ENCODE measurements at regions not wholly inside any gene's neighbourhood (a gene's known extent, or its start where the extent isn't known, plus 50 kb on each side); places are given as distances from the start of the nearest gene placed in this dataset.

GRCh38 chr4:146029939-146030710 lies 91.5 kb upstream of the ZNF827 start:
- H3K27ac ChIP-seq: no peak overlapping the region
- no peak for DNase-seq (ENCODE audit: low read depth, low spot score)

- DNase-seq (ENCODE audit: low read depth, low spot score): no peak
- no peak overlapping the region for H3K27ac ChIP-seq
These were observed 90.5 kb upstream of the ZNF827 start for GRCh38 chr4:146029147-146029546.

GRCh38 chr4:146027761-146028160 lies 89.1 kb upstream of the ZNF827 start:
- no peak overlapping the region for H3K27ac ChIP-seq
- DNase-seq (ENCODE audit: low read depth, low spot score): no peak

DNA sequence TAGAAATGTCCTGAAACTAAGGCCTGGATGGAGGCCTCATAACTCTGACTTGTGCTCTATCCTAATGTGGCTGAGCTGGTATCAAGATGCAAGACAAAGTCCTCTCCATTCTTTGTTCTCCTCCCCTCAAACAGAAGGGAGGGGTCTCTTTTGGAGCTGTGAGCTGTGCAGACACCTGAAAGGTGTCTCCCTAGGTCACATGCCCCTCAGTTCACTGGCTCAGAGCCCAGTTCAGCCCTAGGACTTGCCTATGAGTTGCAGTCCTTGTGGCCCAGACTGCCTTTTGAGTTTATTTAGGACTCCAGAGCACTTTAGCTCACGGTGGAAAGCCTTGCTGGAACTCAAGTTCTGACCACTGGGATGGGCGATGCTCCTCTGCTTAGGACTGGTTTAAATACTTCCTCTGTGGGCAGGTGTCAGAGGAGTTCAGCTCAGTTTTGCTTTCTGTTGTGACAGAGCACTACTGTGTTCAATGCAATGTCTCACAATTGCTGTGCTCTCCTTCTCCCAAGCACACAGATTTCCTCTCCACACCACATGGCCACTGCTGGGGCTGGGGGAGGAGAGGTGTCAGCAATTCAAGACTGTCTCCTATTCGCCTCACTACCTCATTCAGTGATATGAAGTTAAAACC lies 84.8 kb upstream of the ZNF827 start:
- DNase-seq (ENCODE audit: low read depth, low spot score): no peak
- H3K27ac ChIP-seq: no peak overlapping the region

DNA sequence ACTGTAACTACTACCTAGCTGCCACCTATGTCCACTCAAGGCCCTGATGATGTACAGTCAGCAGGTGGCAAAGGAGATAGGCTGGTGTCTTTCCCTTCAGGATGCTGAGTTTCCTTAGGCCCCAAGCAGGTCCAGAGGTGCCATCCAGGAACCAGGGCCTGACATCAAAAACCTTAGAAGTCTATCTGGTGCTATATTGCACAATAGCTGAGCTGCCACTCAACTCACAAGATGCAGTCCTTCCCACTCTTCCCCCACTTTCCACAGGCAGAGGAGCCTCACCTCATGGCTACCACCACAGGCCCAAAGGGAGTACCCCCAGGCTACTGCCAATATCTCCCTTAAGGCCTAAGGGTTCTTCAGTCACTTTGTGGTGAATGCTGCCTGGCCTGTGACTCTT lies 83.9 kb upstream of the ZNF827 start:
- no peak for DNase-seq (ENCODE audit: low read depth, low spot score)
- H3K27ac ChIP-seq: no peak overlapping the region

DNA sequence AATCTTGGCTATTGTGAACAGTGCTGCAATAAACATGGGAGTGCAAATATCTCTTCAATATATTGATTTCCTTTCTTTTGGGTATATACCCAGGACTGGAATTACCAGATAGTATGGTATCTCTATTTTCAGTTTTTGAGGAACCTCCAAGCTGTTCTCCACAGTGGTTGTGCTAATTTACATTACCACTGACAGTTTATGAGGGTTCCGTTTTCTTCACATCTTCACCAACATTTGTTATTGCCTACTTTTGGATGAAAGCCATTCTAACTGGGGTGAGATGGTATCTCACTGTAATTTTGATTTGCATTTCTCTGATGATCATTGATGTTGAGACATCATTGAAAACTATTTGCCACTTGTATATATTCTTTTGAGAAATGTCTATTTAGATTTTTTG lies 79.6 kb upstream of the ZNF827 start:
- no peak overlapping the region for H3K27ac ChIP-seq
- DNase-seq (ENCODE audit: low read depth, low spot score): no peak

GRCh38 chr4:146004730-146005129 lies 66.1 kb upstream of the ZNF827 start:
- H3K27ac ChIP-seq: no peak overlapping the region
- no peak for DNase-seq (ENCODE audit: low read depth, low spot score)

GRCh38 chr4:145988628-145989027 lies 50.0 kb upstream of the ZNF827 start:
- no peak overlapping the region for H3K27ac ChIP-seq
- no peak for DNase-seq (ENCODE audit: low read depth, low spot score)
